SH-SY5Y (cell line): ENCODE measurements at regions not wholly inside any gene's neighbourhood (a gene's known extent, or its start where the extent isn't known, plus 50 kb on each side); places are given as distances from the start of the nearest gene placed in this dataset.

Source experiments
- GATA2 ChIP-seq: IDR thresholded peaks from 2 replicates; pipeline ENCODE4 v1.6.1; 2011; ENCODE audit warnings: mild to moderate bottlenecking, low read depth, low read length
- GATA3 ChIP-seq: IDR thresholded peaks from 2 replicates; pipeline ENCODE4 v1.6.1; 2011; ENCODE audit warnings: low read depth, mild to moderate bottlenecking, low read length, moderate library complexity

DNA sequence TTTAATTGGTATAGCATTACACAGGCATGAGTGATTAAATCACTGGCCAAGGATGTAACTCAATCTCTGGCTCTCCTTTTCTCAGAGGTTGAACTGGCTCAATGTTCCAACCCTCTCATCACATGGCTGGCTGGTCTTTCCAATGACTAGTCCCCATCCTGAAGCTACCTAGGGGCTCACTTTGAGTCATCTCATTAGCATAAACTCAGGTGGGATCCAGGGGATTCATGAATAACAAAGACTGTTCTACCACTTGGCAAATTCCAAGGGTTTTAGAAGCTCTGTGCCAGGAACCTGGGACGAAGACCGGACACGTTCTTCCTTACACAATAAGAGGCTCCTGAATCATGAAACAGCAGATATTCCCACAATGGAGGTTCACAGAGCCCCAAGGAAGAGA is 145.0 kb upstream of the SPATS2L start:
- TF ChIP-seq GATA3 = no peak
- no peak for TF ChIP-seq GATA2

DNA sequence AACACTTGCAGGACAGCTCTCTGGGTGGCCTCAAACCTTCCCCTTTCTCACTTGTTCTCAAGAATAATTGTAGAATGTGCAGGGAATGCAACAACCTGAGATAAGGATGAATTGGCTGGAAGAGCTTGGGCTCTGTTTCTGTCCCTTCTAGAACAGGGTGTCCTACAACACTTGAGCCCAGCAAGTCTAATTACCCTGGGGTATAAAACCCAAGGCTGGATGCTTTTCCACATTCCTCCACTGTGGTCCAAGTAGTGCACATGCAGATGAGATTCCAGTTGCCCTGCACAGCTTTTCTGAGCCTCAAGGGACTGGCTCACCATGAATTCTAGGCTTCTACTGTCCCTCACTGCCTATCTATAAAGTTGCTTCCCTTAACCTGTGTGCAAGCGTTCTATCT is 140.8 kb upstream of the SPATS2L start:
- TF ChIP-seq GATA3 (no peak), GATA2 (no peak)

DNA sequence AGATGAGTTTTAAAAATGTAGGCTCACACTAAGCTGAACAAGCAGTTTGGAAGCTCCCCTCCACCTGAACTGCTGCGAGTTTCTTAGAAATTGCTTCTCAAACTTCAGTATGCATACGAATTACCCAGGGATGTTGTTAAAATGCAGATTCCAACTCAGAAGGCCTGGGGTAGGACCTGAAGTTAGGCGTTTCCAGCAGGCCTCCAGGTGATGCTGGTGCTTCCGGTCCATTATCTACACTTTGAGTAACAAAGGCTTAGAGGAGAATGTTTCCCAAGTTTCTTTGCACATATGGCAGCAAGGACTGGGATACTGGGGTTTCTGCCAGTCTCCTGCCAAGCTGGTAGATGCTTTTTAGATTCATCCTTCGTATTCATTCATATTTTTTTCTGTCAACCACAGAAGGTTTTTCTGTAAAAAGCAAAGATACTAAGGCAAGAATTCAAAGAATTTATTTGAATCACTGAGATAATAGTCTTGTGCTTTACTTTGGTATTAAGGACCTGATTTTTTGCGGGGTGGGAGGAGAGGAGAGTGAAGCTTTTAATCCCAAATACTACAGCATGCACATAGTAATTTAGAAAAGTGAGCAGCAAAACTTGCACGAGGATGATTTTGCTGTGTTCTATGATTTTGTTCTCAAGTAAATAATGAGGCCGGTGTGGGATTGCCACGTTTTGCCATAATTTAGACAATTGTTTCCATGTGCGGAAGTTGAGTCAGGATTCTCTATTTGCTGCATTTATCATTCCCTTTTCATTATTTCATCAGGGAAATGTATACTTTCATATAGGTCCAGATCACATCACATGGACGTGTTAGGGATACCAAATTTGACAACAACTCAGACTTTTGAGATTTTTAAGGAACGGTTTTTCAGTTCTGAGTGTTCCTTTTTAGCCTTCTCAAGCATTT is 137.6 kb upstream of the SPATS2L start:
- TF ChIP-seq GATA3 = no peak
- no peak for TF ChIP-seq GATA2

DNA sequence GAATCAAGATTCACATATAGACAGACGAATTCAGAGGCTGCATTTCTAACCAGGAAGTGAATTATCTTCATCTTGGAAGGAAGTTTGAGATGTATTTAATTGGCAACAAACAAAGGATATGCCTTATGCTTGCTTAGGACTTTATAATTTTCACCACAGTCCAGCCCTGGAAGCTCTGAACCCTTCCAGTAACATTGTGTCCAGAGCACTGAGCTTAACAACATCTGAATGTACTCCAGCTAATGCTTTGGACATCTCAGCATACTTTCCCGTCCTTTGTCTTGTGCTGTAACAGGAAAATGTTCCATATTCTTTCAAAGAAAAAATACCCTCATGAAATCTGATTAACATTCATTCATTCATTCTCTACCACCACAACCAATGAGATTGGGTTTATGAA is 136.3 kb upstream of the SPATS2L start:
- TF ChIP-seq GATA3 = no peak
- no peak for TF ChIP-seq GATA2

DNA sequence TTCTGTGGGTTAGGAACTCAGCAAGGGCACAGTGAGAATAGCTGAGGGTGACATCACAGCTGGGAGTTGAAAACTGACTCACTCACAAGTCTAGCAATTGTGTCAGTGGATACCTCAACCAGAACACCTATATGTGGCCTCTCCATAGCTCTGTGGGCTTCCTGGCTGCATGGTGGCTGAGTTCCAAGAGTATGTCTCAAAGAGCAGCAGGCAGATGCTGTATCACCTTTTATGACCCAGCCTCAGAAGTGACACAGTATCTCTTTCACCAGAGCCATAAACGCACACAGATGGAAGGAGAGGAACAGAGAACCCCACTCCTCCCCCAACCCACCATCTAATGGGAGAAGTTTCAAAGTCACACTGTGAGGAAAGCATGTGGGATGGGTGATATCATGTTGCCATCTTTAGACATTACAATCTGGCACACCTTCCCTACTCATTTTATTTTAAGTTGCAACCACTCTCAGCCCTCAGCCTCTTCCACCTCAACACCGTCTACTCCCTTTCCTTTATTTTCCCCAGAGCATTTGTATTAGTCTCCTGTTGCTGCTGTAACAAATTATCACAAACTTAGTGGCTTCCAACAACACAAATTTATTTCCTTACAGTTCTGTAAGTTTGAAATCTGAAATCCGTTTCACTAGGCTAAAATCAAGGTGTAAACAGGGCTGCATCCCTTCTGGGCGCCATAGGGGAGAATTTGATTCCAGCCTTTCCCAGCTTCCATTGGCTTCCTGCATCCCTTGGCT is 134.6 kb upstream of the SPATS2L start:
- no peak for TF ChIP-seq GATA3
- TF ChIP-seq GATA2 = no peak

DNA sequence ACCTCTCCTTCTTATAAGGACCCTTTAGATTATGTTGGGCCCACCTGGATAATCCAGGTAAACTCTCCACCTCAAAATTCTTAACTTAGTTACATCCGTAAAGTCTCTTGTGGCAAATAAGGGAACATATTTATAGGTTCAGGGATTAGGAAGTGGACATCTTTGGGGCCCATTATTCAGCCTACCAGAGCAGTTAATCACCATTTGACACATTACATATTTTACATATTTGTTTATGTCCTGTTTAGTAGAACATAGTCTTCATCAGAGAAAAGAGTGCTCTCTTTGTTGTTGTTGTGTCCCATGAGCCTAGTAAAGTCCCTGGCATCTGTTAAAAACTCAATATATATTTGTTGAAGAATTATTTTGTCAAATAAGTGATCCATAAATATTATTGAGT is 134.0 kb upstream of the SPATS2L start:
- no peak for TF ChIP-seq GATA3
- TF ChIP-seq GATA2 = no peak

DNA sequence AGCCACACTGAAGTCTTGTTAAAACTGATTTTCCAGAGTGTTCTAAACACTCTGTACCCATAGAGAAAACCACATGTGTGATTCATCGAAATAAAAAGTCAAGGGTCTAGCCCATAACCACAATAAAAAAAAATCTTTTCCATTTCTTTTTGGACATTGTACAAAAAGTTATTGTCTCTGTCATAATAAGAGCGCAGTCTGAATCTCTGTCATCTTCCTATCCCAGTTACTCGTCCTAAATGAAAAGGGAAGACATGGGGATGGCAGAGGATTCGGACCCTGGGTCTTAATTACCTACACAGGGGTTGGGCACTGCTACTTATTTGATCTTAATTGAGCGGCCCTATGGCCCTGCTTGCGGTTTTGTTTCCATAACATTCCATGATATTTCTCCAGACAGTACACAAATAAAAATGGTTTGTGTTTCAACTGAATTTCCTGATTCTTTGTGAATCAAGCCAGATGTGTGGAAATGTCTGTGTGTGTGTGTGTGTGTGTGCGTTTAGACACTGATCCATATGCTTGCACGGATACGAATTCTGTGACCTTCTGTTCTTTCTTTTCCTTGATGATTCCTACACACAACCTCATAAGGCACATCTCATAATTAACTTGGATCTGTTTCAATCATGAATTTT is 133.4 kb upstream of the SPATS2L start:
- TF ChIP-seq GATA3 = no peak
- TF ChIP-seq GATA2 = no peak

DNA sequence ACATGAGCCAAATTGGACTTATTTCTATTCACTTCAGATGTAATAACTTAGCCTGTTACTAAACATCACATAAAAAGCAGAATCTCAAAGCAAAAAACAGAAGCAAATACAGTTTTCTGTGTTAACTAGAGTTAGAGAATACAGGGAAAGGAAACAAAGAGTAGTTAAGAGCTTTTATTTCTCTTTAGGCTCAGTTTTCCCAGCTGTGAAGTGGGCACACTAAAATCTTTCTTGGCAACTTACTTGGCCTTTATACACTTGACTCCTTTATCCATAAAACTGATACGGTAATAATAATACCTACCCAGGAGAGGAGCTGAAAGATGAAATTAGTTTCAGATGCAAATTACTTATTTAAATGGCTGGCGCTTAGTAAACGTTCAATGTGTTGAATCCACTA is 132.8 kb upstream of the SPATS2L start:
- TF ChIP-seq GATA2 (no peak), GATA3 (no peak)

DNA sequence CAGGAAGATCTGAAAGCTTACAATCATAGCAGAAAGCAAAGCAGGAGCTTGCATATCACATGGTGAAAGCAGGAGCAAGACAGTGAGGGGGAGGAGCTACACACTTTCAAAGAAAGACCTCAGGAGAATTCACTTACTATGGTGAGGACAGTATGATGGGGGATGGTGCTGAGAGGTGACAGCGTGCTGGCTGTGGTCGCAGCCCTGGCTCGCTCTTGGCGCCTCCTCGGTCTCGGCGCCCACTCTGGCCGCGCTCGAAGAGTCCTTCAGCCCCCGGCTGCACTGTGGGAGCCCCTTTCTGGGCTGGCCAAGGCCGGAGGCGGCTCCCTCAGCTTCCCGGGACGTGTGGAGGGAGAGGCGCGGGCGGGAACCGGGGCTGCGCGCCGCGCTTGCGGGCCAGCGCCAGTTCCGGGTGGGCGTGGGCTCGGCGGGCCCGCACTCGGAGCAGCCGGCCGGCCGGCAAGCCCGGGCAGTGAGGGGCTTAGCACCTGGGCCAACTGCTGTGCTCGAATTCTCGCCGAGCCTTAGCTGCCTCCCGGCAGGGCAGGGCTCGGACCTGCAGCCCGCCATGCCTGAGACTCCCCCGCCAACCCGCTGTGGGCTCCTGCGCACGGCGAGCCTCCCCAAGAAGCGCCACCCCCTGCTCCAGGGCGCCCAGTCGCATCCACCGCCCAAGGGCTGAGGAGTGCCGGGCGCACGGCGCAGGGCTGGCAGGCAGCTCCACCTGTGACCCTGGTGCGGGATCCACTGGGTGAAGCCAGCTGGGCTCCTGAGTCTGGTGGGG is 131.9 kb upstream of the SPATS2L start:
- no peak for TF ChIP-seq GATA3
- no peak for TF ChIP-seq GATA2

DNA sequence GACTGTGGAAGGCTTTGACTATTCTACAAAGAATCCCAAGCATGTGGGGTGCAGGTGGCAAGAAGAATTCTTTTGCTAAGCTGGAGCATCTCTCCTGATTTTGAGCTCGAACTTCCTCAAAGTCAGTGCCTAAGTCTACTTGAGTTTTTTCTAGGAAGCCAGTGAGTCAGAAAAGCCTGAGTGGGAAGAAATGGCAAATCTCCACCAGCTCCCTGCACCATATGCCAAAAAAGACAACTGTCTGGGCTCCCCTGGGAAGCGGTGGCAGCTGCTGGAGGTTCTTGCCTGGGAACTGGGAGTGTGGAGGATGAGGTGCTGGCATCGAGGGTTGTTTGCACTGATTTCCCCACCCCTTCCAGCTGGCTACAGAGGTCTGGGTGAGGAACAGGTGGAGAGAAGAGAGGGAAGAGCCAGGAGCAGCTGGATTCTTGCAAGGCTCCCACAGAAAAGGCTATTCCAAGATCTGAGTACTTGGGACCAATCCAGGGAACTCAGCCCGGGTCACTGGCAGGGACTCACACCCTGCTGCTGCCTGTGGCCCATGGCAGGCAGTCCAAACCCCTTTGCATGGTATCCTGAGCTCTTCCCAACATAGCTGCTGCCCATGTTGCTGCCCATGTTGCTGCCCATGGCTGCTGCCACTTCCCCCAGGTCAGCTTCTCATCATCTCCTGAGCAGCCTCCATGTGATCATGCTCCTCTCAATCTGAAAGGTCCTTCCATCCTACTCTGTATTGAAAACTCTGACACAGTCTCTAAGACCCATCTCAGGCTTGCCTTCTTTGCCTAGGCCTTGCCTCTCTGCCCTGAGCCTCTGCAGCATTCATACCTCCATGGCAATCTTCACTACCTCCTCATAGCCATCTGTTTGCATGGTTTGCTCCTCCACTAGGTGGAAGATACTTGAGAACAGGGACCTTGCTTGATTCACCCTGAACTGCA is 128.3 kb upstream of the SPATS2L start:
- TF ChIP-seq GATA3 (no peak), GATA2 (no peak)

DNA sequence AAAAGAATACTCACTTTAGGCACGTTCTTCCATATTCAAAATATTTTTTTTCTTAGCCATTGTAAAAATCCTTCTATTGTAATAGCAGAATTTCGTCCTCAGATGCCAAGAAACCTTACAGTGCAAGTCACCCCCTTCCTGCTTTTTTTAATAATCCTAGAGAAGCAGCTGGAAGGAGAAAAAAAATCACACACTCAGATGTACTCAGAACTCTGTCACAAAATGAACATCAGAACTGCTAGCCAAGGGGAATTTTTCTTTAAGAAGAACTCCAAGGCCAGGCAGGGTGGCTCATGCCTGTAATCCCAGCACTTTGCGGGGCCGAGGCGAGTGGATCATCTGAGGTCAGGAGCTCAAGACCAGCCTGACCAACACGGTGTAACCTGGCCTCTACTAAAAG is 127.3 kb upstream of the SPATS2L start:
- TF ChIP-seq GATA3 = no peak
- no peak for TF ChIP-seq GATA2

DNA sequence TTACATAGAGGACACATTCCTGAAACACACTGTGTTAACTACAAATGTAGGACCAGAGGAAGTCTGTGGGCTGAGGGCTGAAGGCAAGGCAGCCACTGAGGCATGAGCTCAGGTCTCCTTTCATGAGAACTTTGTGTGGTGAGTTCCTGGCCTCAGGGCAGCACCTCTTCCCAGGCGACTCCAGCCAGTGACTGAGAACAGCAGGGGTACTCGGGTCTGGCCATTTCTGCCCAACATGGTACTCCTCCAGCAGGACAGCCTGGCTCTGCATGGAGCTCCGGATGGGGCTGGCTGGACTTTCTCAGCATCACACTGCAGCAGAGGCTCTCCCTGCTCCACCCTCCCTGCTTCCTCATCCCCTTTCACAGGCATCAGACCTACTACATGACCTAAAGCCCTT is 125.5 kb upstream of the SPATS2L start:
- no peak for TF ChIP-seq GATA2
- TF ChIP-seq GATA3 = no peak

DNA sequence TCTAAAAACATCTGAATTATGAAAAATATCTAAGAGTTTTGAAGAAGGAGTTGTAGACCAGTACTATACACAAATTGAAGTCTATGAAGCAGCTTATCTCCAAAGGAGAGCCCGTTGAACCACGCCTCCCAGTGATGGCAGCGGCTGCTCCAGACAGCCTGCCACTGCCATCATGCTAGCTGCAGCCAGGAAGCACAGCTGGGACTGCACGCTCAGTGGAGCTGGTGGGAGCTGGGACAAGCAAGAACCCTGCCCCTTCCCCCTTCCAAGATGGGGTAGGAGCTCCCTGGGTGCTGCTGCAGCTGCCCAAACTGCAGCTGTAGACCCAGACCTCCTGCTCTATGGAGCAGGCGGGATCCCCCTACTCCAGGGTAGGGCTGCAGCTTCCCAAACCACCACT is 124.7 kb upstream of the SPATS2L start:
- TF ChIP-seq GATA3 (no peak), GATA2 (no peak)
